Esophagus squamous epithelium (tissue), 5 donors: ENCODE measurements at regions not wholly inside any gene's neighbourhood (a gene's known extent, or its start where the extent isn't known, plus 50 kb on each side); places are given as distances from the start of the nearest gene placed in this dataset.

Experiments
- DNase-seq: peaks from one replicate; lab custom pipeline; 2025; lab: John Stamatoyannopoulos, UW
- H3K27ac ChIP-seq, 4 donors: fragments of 200-600 bp; sonication (generic); one replicate each; pipeline ENCODE4 v1.5.1; 2016 to 2019; ENCODE audit warnings: mild to moderate bottlenecking in 1 of 4
- H3K27me3 ChIP-seq, 4 donors: fragments of 200-600 bp; sonication (generic); 1 replicate in 3 of 4; 2 replicates in 1 of 4; pipeline versions ENCODE4 v1.5.1 to v1.6.0; 2017 to 2021; ENCODE audit warnings: antibody characterized with exemption in 1 of 4
- H3K36me3 ChIP-seq, 3 donors: fragments of 200-600 bp; sonication (generic); one replicate each; pipeline ENCODE4 v1.5.1; 2016 to 2019
- H3K4me1 ChIP-seq, 3 donors: fragments of 200-600 bp; sonication (generic); one replicate each; pipeline ENCODE4 v1.5.1; 2017 to 2019
- H3K4me3 ChIP-seq, 4 donors: fragments of 200-600 bp; sonication (generic); 1 replicate in 3 of 4; 2 replicates in 1 of 4; pipeline ENCODE4 v1.5.1; 2016 to 2019; ENCODE audit warnings: mild to moderate bottlenecking in 2 of 4, moderate library complexity in 1 of 4
- H3K9me3 ChIP-seq, 3 donors: fragments of 200-600 bp; sonication (generic); one replicate each; pipeline ENCODE4 v1.5.1; 2016 to 2019
- POLR2A ChIP-seq, 4 donors: fragments of 450-650 bp; IDR thresholded peaks; one replicate each; pipeline ENCODE4 v1.6.1; 2017; ENCODE audit warnings: antibody characterized with exemption in 4 of 4, mild to moderate bottlenecking in 4 of 4, moderate library complexity in 3 of 4
- WGBS, 2 donors: methylation state at CpG; one replicate each; pipeline ENCODE4 v1.1.5; 2018; 5-methylcytosine and 5-hydroxymethylcytosine counted together
- intact Hi-C: fragments of 100-400 bp; cut with DNase I; formaldehyde crosslinking; loops from one replicate; pipeline ENCODE4 v1.15.0; 2022
- TF ChIP-seq, protein P1 (sequence below), 6 experiments: fragments of 450-650 bp in 4 of 6; fragments of 200-600 bp in 2 of 6; sonication (generic) in 2 of 6; IDR thresholded peaks; one replicate each; pipeline ENCODE4 v1.5.1; 2016 to 2019; ENCODE audit warnings: antibody characterized with exemption in 6 of 6, mild to moderate bottlenecking in 4 of 6, moderate library complexity in 4 of 6
- donor health status: DM: yes; HTN: yes; CAD: no.

DNA sequence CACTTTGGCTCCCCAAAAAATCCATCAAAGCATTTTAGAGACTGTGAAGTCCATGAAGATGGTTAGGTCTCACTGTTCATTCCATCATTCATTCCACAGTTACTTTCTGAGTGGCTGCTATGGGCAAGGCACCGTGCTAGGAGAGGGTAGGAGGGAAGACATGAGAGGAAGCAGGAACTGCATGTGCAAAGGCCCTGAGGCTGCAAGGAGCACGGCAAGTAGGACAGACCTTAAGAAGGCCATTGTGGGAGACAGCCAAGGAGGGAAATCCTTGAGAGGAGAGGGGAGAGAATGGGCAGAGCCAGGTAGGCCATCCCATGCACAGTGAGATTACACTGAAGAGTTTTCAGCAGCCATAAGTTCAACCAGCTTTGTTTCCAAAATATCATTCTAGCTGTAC is 196.2 kb upstream of the DYNLRB2 start:
- H3K4me1 ChIP-seq = peaks cover 0 to 9% (median 0%) of the 10 kb centered on the region in 3 donors
- intact Hi-C loops = no loop called here
- no peak overlapping the region for H3K27ac ChIP-seq
- no peak for DNase-seq
- no peaks in the 10 kb centered on the region for H3K36me3 ChIP-seq
- no peaks in the 10 kb centered on the region for H3K27me3 ChIP-seq
- no peak overlapping the region for H3K4me3 ChIP-seq
- 80 to 88% methylated on average over 2 of the region's 2 CpGs for WGBS, 2 donors
- H3K9me3 ChIP-seq = no peaks in the 10 kb centered on the region
- TF ChIP-seq, protein P1, sequence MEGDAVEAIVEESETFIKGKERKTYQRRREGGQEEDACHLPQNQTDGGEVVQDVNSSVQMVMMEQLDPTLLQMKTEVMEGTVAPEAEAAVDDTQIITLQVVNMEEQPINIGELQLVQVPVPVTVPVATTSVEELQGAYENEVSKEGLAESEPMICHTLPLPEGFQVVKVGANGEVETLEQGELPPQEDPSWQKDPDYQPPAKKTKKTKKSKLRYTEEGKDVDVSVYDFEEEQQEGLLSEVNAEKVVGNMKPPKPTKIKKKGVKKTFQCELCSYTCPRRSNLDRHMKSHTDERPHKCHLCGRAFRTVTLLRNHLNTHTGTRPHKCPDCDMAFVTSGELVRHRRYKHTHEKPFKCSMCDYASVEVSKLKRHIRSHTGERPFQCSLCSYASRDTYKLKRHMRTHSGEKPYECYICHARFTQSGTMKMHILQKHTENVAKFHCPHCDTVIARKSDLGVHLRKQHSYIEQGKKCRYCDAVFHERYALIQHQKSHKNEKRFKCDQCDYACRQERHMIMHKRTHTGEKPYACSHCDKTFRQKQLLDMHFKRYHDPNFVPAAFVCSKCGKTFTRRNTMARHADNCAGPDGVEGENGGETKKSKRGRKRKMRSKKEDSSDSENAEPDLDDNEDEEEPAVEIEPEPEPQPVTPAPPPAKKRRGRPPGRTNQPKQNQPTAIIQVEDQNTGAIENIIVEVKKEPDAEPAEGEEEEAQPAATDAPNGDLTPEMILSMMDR (IDR thresholded peaks at IDR 0.05) = no peak
- no peak for TF ChIP-seq POLR2A (IDR thresholded peaks at IDR 0.05)

DNA sequence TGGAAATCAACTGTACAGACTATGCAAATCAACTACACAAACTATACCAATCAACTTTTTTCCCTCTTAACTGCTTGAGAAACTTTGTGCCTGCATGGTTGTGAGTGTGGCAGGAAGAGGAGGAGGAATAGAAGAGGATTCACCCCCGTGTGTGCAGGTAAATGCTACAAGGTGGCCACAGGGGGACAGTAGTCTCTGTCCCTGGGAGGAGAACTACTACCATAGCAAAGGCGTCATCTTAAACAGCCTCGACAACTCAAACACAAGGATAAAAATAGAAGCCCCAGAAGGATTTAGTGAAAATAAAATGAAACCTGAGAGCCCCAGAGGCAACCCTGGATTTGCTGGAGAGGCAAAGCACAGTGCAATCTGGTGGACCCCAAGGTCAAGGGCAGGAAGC is 199.5 kb upstream of the DYNLRB2 start:
- H3K9me3 ChIP-seq = no peaks in the 10 kb centered on the region
- no peak overlapping the region for H3K4me3 ChIP-seq
- DNase-seq = no peak
- H3K27ac ChIP-seq = no peak overlapping the region
- no peaks in the 10 kb centered on the region for H3K36me3 ChIP-seq
- H3K27me3 ChIP-seq = peaks cover 0 to 6% (median 0%) of the 10 kb centered on the region in 4 donors
- no peaks in the 10 kb centered on the region for H3K4me1 ChIP-seq
- TF ChIP-seq, protein P1 (IDR thresholded peaks at IDR 0.05) = no peak
- no peak for TF ChIP-seq POLR2A (IDR thresholded peaks at IDR 0.05)
- 68 to 77% methylated on average over 2 to 3 of the region's 3 CpGs for WGBS, 2 donors
- intact Hi-C loops = no loop called here

DNA sequence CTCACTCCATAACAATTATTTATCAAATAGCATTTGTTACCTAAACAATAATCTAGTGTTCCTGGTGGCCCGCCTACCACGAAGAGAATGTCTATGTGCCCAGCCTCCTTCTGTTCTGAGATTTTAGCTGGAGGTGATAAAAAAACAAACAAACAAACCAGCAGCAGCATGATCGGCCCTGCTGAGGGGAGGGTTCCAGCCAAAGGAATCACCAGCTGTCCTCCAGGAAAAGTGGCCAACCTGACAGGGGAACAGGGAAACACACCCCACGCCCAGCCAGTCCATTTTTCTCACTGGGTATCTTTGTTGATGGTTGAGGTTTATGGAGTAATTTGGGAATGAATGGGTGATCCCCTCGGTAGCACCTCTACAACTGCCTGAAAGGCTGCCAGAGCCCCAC is 203.0 kb upstream of the DYNLRB2 start:
- intact Hi-C loops = no loop called here
- TF ChIP-seq, protein P1 (IDR thresholded peaks at IDR 0.05) = no peak
- TF ChIP-seq POLR2A (IDR thresholded peaks at IDR 0.05) = no peak
- H3K9me3 ChIP-seq = no peaks in the 10 kb centered on the region
- H3K4me3 ChIP-seq = no peak overlapping the region
- 54 to 63% methylated on average over 5 of the region's 5 CpGs for WGBS, 2 donors
- H3K27ac ChIP-seq = no peak overlapping the region
- H3K27me3 ChIP-seq = peaks cover 0 to 6% (median 0%) of the 10 kb centered on the region in 4 donors
- no peaks in the 10 kb centered on the region for H3K4me1 ChIP-seq
- DNase-seq = no peak
- no peaks in the 10 kb centered on the region for H3K36me3 ChIP-seq

DNA sequence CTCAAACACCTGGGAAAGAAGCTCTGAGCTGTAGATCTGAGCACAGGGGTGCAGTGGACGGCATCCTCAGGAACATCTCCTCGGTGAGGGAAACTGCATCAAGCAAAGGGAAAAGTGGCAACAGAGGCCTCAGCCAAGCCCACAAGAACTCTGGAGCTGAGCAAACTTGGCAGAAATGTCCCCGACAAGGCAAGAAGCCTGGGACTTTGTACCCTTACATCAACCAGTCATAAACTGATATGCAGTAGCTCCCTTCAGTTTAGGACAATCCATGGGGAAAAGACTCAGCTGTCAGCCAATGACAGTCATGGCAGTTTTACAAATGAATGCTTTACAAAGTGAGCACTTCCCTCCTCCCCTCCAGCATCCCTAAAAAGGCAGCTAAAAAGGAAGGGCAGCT is 210.0 kb upstream of the DYNLRB2 start:
- intact Hi-C loops = no loop called here
- Histone ChIP-seq H3K4me3 (no peak overlapping the region), H3K27ac (no peak overlapping the region), H3K27me3 (no peaks in the 10 kb centered on the region), H3K4me1 (no peaks in the 10 kb centered on the region), H3K36me3 (no peaks in the 10 kb centered on the region), H3K9me3 (no peaks in the 10 kb centered on the region)
- TF ChIP-seq, protein P1 (IDR thresholded peaks at IDR 0.05) = no peak
- TF ChIP-seq POLR2A (IDR thresholded peaks at IDR 0.05) = no peak
- no peak for DNase-seq
- WGBS, 2 donors = 75 to 87% methylated on average over 1 to 3 of the region's 3 CpGs

DNA sequence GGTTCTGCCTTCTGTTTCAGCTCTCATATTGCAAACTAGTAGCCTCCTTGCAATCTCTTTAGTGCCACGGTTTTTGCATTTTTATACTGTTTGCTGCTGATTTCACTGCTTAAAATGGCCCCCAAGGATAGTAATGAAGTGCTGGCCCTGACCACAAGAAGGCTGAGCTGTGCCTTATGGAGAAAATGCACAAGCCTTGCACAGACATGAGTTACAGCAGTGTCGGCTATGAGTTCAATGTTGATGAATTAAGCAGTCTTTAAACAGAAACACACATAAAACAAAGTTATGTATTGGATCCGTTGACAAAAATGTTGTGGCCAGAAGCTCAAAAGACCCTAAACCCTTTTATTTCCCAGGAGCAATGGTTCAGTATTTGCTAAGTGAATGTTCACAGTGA is 210.6 kb upstream of the DYNLRB2 start:
- intact Hi-C loops = no loop called here
- no peaks in the 10 kb centered on the region for H3K27me3 ChIP-seq
- DNase-seq = no peak
- H3K4me1 ChIP-seq = no peaks in the 10 kb centered on the region
- no peak overlapping the region for H3K27ac ChIP-seq
- 58 to 79% methylated on average over 3 of the region's 3 CpGs for WGBS, 2 donors
- no peak overlapping the region for H3K4me3 ChIP-seq
- H3K36me3 ChIP-seq = no peaks in the 10 kb centered on the region
- H3K9me3 ChIP-seq = no peaks in the 10 kb centered on the region
- TF ChIP-seq, protein P1 (IDR thresholded peaks at IDR 0.05) = no peak
- TF ChIP-seq POLR2A (IDR thresholded peaks at IDR 0.05) = no peak
